Heart left ventricle (tissue), 16 donors: ENCODE measurements at regions not wholly inside any gene's neighbourhood (a gene's known extent, or its start where the extent isn't known, plus 50 kb on each side); places are given as distances from the start of the nearest gene placed in this dataset.

Source experiments
- ATAC-seq, 4 donors: fragments of 200-7000 bp; cut with Tn5 transposase; one replicate each; pipeline ENCODE4 v1.9.1; 2020 to 2022; ENCODE audit warnings: moderate library complexity in 4 of 4, mild to moderate bottlenecking in 3 of 4, moderate number of reproducible peaks in 1 of 4
- DNase-seq, 5 donors: peaks; one replicate each; pipeline ENCODE4 v3.0.0-alpha.2; 2020
- H3K27ac ChIP-seq, 12 donors: fragments of 200-600 bp; sonication (generic) in 4 of 12; one replicate each; pipeline versions ENCODE4 v1.5.0 to v1.8.0; 2016 to 2022; ENCODE audit warnings: mild to moderate bottlenecking in 2 of 12
- H3K27me3 ChIP-seq, 9 donors: fragments of 200-600 bp; sonication (generic) in 2 of 9; one replicate each; pipeline versions ENCODE4 v1.5.1 to v1.8.0; 2016 to 2022; ENCODE audit warnings: mild to moderate bottlenecking in 3 of 9
- H3K36me3 ChIP-seq, 9 donors: fragments of 200-600 bp; sonication (generic) in 2 of 9; one replicate each; pipeline versions ENCODE4 v1.5.0 to v1.8.0; 2018 to 2022; ENCODE audit warnings: mild to moderate bottlenecking in 2 of 9
- H3K4me1 ChIP-seq, 12 donors: fragments of 200-600 bp; sonication (generic) in 4 of 12; one replicate each; pipeline versions ENCODE4 v1.5.0 to v1.8.0; 2016 to 2022; ENCODE audit warnings: mild to moderate bottlenecking in 3 of 12
- H3K4me3 ChIP-seq, 12 donors: fragments of 200-600 bp; sonication (generic) in 4 of 12; one replicate each; pipeline versions ENCODE4 v1.5.0 to v1.8.0; 2017 to 2022; ENCODE audit warnings: mild to moderate bottlenecking in 9 of 12, moderate library complexity in 4 of 12
- H3K9me3 ChIP-seq, 12 donors: fragments of 200-600 bp; sonication (generic) in 4 of 12; one replicate each; pipeline versions ENCODE4 v1.5.0 to v1.8.0; 2016 to 2022; ENCODE audit warnings: mild to moderate bottlenecking in 1 of 12
- CTCF ChIP-seq, 12 donors: fragments of 200-600 bp; sonication (generic) in 4 of 12; IDR thresholded peaks; one replicate each; pipeline versions ENCODE4 v1.5.0 to v1.8.0; 2018 to 2022; ENCODE audit warnings: antibody characterized with exemption in 12 of 12, mild to moderate bottlenecking in 5 of 12
- POLR2A ChIP-seq, 2 donors: fragments of 450-650 bp; IDR thresholded peaks; one replicate each; pipeline ENCODE4 v1.6.1; 2017; ENCODE audit warnings: antibody characterized with exemption in 2 of 2, mild to moderate bottlenecking in 2 of 2, moderate library complexity in 2 of 2
- WGBS, 4 donors: extraction: QIAGEN DNeasy Blood & Tissue Kit in 2 of 4; methylation state at CpG; one replicate each; pipeline versions ENCODE4 v1.1.5 to v1.1.7; 2013 to 2018; 5-methylcytosine and 5-hydroxymethylcytosine counted together
- intact Hi-C, 10 donors: fragments of 100-400 bp; cut with DNase I; formaldehyde crosslinking; loops; one replicate each; pipeline versions ENCODE4 v1.11.1 to v1.14.2; 2022
- donor health status: ischemic (EF 13 %, LVEDD 7.1; RV severe dilation, severe dysfunction).
- donor health status: healthy with polysubstance abuse.
- donor health status: DM: no; HTN: yes; CAD: no.
- donor health status: DM: no; HTN: no; CAD: no.
- donor health status: ischemic (EF 25% LVEDD 6.9; RV normal size, moderate dysfunction).
- donor health status: ischemic (EF 25% LVEDD 5.7; RV mildly dilated, moderate dysfunction).
- donor health status: healthy.
- donor health status: DM: yes; HTN: yes; CAD: no.
- donor health status: ischemic (EF 35%, LVEDD 5.7; RV mildly dilated, moderate dysfunction).
- donor health status: nonischemic (EF 11% LVEDD 7.7; RV severe dilation, severe dysfunction).
- donor health status: DM: yes; HTN: yes; CAD: no.
- donor health status: PGD.
- donor health status: ischemic (EF 29% LVEDD 5.4; RV normal size, mild dysfunction).
- donor health status: nonischemic (EF 23%, LVEDD 6.1; RV moderate dilation, normal function).

DNA sequence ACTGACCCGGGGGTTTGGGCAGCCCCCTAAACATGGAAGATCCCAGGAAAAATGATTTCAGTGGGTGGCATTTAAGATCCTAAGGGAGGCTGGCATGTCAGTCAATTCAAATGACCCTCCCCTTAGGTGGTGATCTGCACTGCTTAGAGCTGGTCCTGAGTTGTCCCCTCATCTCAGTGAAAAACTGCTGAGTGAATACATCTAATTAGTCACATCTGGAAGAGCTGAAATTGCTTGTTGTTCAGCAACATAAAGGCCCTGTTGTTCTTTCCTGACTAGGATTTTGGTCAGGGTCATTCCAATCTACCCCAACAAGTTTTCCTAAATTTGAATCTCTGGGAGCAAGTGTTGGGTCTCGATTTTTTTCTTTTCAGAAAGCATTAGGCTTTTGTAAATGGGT is 126.4 kb downstream of the LCA5 start:
- Histone ChIP-seq H3K9me3 (peaks cover 0 to 5% (median 0%) of the 10 kb centered on the region in 12 donors), H3K36me3 (no peaks in the 10 kb centered on the region), H3K27me3 (no peaks in the 10 kb centered on the region), H3K27ac (no peak overlapping the region), H3K4me1 (peaks cover 0 to 3% (median 0%) of the 10 kb centered on the region in 12 donors), H3K4me3 (no peak overlapping the region)
- ATAC-seq (no peak), DNase-seq (no peak)
- WGBS, 4 donors, result 70 to 76% (median 72%) methylated on average over 2 of the region's 2 CpGs
- TF ChIP-seq POLR2A (IDR thresholded peaks at IDR 0.05) (no peak), CTCF (IDR thresholded peaks at IDR 0.05) (no peak)
- intact Hi-C loops, result no loop called here

- no peaks in the 10 kb centered on the region for H3K27me3 ChIP-seq
- no peak for TF ChIP-seq CTCF (IDR thresholded peaks at IDR 0.05)
- TF ChIP-seq POLR2A (IDR thresholded peaks at IDR 0.05), result no peak
- 85 to 88% (median 86%) methylated on average over 7 of the region's 7 CpGs for WGBS, 4 donors
- DNase-seq (no peak), ATAC-seq (no peak)
- H3K27ac ChIP-seq, result no peak overlapping the region
- no peak overlapping the region for H3K4me3 ChIP-seq
- H3K4me1 ChIP-seq, result peaks cover 0 to under 1% (median 0%) of the 10 kb centered on the region in 12 donors
- no peaks in the 10 kb centered on the region for H3K36me3 ChIP-seq
- intact Hi-C loops, result no loop called here
- peaks cover 0 to 8% (median 0%) of the 10 kb centered on the region in 12 donors for H3K9me3 ChIP-seq
Observed at GRCh38 chr6:79408256-79408974, 128.8 kb downstream of the LCA5 start.

GRCh38 chr6:79404677-79405076 is 132.6 kb downstream of the LCA5 start:
- H3K4me1 ChIP-seq, result no peaks in the 10 kb centered on the region
- intact Hi-C loops, result no loop called here
- no peak for TF ChIP-seq CTCF (IDR thresholded peaks at IDR 0.05)
- no peak for DNase-seq
- peak in 1 of 4 donors; percentile 44 for ATAC-seq
- H3K9me3 ChIP-seq, result peaks cover 0 to 8% (median 0%) of the 10 kb centered on the region in 12 donors
- H3K4me3 ChIP-seq, result no peak overlapping the region
- H3K36me3 ChIP-seq, result no peaks in the 10 kb centered on the region
- WGBS, 4 donors, result 83 to 91% (median 88%) methylated on average over 7 to 8 of the region's 8 CpGs
- no peak overlapping the region for H3K27ac ChIP-seq
- H3K27me3 ChIP-seq, result no peaks in the 10 kb centered on the region

DNA sequence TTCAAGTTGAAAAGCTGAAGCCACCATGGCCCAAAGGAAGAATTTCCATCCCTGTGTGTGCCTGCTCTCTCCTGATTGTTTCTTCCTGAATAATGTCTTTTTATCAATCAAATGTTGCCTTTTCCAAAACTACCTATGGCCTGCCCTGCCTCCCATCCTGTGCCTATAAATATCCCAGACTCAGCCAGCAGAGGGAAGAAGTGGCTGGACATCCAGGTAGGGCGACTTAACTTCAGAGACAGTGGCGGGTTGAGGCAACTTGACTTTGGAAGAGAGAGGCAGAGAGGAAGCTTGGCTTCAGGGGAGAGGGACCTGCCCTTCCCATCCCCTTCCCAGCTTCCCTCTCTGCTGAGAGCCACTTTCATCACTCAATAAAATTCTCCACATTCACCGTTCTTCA is 133.0 kb downstream of the LCA5 start:
- ATAC-seq (no peak), DNase-seq (no peak)
- no peaks in the 10 kb centered on the region for H3K4me1 ChIP-seq
- H3K27me3 ChIP-seq, result no peaks in the 10 kb centered on the region
- WGBS, 4 donors, result 57 to 90% (median 86%) methylated on average over 3 of the region's 3 CpGs
- no peak overlapping the region for H3K4me3 ChIP-seq
- TF ChIP-seq POLR2A (IDR thresholded peaks at IDR 0.05), result no peak
- TF ChIP-seq CTCF (IDR thresholded peaks at IDR 0.05), result no peak
- intact Hi-C loops, result no loop called here
- H3K27ac ChIP-seq, result no peak overlapping the region
- H3K36me3 ChIP-seq, result no peaks in the 10 kb centered on the region
- peaks cover 0 to 8% (median 0%) of the 10 kb centered on the region in 12 donors for H3K9me3 ChIP-seq
